Smooth muscle cell of the brain vasculature (primary cell): ENCODE measurements at regions not wholly inside any gene's neighbourhood (a gene's known extent, or its start where the extent isn't known, plus 50 kb on each side); places are given as distances from the start of the nearest gene placed in this dataset.
"Not testable (repeated sequence)": the region's sequence is repeated elsewhere in the genome, so short reads cannot be mapped to it uniquely, and the experiment has no call there.

Experiments
- DNase-seq: peaks from one replicate; pipeline ENCODE4 v3.0.0-alpha.2; 2012; ENCODE audit warnings: low read depth, low spot score

DNA sequence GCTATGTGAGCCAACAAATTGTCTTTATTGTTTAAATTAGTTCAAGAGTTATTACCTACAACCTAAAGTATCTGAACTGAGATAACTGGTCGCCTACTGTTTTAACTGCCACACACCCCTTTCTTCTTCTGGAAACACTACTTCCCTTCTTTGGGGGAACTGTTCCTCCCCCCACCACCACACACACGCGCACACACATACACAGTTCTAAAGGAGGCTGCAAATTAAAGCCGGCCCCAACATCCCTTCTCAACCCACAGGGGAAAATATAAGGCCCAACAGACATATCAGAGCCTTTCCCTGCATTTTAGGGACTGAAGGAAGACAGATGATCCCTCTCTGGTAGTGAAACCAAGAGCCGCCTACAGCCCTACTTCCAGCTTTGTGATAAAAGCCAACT lies 348.0 kb upstream of the JARID2 start:
- DNase-seq, result no peak

DNA sequence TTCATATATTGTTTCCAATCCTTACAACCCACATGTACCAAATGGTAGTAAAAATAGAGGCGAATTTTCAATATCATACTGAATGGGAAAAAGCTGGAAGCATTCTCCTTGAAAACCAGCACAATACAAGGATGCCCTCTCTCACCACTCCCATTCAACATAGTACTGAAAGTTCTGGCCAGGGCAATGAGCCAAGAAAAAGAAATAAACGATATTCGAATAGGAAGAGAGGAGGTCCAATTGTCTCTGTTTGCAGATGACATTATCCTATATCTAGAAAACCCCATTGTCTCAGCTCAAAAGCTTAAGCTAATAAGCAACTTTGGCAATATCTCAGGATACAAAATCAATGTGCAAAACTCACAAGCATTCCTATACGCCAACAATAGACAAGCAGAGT lies 346.4 kb upstream of the JARID2 start:
- not testable (repeated sequence) for DNase-seq

DNA sequence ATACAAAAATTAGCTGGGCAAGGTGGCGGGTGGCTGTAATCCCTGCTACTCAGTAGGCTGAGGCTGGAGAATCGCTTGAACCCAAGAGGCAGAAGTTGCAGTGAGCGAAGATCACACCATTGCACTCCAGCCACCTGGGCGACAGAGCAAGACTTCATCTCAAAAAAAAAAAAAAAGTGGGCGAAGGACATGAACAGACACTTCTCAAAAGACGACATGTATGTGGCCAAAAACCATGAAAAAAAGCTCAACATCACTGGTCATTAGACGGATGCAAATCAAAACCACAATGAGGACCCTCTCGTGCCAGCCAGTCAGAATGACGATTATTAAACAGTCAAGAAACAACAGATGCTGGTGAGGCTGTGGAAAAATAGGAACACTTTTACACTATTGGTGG lies 344.9 kb upstream of the JARID2 start:
- no peak for DNase-seq

DNA sequence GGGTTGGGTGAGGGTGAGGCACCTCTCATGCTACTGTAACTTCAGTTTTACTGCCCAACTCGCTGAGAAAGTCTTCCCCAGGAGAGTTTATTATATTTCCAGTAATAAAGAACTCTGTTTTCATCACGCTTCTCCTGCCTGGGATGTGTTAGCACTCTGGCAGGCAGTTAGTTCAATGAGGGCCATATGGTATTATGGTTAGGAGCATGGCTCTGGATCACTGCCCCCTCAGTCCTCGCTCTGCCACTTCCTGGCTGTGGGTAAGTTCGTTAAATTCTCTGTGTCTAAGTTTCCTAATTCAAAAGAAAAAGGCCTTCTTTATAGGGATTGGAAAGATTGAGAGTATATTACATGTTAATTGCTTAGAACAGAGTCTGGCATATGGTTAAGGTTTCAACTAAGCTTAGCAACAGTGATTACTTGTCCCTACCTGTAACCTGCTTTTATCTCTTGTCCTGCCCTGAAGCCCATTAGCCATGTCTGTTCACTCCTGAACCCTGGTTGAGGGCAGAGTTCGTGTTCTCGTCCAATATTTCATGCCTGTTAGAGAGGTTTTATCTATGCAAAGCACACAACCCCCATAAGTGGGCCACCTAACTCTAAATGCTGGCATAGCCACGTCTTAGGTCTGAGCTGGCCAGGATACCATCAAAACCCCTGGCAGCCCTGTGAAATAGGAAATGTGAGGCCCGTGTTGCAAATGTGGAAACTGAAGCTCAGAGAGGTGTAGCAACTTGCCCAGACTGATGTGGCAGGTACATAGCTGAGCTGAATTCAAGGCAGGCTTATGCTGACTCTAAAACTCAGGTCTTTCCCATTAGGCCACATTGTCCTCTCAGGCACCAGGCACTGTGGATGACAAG lies 342.5 kb upstream of the JARID2 start:
- no peak for DNase-seq

DNA sequence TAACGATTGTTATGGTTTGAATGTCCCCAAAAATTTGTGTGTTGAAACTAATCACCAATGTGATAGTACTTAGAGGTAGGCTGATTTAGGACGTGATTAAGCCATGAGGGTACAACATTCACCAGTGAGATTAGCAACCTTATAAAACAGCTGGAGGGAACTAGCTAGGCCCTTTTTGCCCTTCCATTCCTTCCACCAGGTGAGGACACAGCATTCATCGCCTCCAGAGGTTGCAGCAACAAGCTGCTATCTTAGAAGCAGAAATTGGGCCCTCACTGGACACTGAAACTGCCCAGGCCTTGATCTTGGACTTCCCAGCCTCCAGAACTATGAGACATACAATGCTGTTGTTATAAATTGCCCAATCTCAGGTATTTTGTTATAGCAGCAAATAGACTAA lies 340.7 kb upstream of the JARID2 start:
- no peak for DNase-seq

DNA sequence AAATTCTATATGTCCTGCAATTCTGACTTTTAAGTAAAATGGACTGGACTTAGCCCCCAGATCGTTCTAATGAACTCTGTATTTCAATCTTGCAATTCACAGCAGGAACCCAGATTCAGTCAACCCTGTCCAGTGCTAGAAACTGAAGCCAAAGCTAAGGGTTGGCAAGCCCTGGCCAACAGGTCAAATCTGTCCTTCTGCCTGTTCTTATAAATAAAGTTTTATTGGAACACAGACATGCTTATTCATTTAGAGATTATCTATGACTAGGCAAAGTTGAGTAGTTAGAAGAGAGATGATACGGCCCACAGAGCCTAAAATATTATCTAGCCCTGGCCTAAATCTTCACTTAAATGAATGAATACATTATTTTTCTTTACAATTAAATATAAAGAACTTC lies 339.2 kb upstream of the JARID2 start:
- no peak for DNase-seq

DNA sequence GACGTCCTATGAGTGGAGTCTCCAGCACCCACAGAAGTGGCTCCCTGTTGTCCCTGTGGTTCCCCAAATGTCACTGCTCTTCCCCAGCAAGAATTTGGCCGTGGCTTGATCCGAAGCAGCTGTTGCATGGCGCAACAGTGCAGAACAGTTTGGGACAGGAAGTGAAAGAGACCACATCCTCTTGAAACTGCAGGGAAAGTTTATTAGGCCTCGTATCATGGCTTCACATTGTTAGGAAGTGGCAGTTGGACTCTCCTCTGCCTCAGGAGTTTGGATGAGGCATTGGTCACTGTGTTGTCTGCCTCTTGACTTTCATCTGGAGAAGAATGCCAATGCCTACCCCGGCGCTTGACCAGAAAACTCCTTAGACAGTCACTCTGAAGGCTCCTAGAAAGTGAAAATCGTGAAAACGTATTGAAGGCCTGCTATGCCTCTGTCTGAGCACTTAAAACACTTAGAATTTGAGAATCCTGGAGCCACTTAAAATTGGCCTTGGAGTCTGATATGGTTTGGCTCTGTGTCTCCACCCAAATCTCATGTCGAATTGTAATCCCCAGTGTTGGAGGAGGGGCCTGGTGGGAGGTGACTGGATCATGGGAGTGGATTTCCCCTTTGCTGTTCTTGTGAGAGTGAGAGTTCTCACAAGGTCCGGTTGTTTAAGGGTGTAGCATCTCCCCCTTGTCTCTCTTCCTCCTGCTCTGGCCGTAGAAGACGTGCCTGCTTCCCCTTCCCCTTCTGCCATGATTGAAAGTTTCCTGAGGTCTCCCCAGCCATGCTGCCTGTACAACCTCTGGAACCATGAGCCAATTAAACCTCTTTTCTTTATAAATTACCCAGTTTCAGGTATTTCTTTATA lies 334.9 kb upstream of the JARID2 start:
- DNase-seq, result no peak

DNA sequence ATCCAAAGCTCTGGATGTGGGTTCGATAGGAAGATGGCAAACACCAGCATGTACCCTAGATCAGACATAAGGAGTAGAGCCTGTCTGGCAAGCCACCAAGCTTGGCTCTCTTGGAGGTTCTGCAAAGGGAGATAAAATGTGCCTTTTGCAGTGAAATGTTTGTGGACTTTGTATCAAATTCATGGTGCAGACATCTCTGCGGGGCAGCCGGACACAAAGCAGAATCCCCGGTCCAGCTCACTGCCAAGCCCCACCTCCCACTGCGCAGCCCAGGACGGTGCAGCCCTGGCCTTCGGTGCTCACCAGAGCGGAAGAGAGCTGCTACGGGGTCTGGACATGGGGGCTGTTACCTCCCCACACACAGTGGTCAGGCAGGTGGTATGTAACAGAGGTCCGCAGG lies 333.6 kb upstream of the JARID2 start:
- no peak for DNase-seq

DNA sequence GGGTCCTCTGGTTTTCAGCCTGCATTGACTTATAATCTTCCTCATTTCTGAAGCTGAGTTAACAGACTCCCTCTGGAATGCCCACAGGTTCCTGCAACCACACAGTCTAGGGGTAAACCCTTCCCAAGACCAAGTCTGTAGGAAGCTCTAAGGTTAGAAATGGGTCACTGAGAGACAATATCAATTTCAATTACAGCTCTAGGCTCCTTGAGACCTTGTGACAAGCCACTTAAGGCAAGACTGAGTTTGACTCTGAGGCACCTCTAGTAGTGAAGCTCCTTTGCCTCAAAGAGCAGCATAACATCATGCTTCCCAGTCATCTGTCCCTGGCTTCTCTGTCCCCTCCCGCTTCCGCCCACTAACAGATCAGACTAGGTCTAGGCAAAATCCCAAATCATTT lies 333.2 kb upstream of the JARID2 start:
- DNase-seq, result no peak

DNA sequence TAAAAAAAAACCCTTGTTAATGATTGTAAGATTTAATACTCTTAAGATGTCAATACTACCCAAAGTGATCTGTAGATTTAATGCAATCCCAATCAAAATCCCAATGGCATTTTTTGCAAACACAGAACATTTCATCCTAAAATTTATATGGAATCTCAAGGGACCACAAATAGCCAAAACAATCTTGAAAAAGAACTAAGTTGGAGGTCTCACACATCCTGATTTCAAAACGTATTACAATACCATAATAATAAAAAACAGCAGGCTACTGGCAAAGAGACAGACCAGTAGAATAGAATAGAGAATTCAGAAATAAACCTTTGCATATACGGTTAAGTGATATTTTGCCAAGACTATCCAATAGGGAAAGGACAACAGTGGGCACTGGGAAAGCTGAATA lies 331.9 kb upstream of the JARID2 start:
- no peak for DNase-seq

DNA sequence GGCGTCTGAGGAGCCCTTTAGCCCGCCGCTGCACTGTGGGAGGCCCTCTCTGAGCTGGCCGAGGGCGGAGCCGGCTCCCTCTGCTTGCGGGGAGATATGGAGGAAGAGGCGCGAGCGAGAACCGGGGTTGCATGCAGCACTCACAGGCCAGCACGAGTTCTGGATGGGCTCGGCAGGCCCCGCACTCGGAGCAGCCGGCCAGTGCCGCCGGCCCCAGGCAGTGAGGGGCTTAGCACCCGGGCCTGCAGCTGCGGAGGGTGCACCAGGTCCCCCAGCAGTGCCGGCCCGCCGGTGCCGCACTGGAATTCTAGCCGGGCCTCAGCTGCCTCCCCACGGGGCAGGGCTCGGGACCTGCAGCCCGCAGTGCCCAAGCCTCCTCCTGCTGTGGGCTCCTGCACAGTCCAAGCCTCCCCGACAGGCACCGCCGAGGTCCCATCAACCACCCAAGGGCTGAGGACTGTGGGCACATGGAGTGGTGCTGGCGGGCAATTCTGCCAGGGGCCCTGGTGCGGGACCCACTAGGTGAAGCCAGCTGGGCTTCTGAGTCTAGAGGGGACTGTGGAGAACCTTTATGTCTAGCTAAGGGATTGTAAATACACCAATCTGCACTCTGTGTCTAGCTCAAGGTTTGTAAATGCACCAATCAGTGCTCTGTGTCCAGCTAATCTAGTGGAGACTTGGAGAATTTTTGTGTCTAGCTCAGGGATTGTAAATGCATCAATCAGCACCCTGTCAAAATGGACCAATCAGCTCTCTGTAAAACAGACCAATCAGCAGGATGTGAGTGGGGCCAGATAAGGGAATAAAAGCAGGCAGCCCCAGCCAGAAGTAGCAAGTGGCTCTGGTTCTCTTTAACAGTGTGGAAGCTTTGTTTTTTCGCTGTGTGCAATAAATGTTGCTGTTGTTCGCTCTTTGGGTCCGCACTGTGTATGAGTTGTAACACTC lies 329.7 kb upstream of the JARID2 start:
- no peak for DNase-seq

DNA sequence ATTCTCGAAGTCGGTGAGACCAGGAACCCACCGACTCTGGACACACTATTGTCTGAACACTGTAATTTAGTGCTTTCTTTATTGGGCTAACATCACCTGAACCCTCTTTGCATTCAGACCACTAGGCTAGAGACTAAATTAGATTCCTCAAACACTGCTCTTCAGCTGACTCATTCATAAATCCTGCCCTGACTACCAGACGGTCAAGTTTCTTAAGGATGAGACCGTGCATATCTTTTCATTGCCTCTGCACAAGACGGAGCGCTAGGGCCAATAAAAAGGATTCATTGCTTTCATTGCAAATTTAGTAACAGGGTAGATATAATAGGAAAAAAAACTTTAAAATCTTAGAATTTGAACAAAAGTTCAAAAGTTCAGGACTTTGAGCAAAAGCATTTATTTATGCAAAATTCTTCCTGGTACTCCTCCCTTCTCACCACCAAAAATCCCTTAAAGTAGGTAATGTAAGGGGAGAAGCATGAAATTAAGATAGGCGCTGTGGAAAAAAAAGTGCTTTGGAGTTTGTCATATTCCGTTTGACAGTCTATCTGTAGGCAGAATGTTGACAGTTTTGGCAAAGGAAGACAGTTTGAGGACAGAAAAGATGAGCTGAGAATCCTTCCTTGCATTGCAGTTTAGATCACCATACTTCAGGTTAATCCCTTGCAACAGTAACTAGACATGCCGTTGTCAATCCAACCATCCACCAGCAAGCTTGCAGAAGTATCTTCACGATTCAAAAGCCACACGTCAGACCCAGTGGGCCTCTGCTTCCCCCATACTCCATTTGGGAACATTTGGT lies 328.6 kb upstream of the JARID2 start:
- no peak for DNase-seq

DNA sequence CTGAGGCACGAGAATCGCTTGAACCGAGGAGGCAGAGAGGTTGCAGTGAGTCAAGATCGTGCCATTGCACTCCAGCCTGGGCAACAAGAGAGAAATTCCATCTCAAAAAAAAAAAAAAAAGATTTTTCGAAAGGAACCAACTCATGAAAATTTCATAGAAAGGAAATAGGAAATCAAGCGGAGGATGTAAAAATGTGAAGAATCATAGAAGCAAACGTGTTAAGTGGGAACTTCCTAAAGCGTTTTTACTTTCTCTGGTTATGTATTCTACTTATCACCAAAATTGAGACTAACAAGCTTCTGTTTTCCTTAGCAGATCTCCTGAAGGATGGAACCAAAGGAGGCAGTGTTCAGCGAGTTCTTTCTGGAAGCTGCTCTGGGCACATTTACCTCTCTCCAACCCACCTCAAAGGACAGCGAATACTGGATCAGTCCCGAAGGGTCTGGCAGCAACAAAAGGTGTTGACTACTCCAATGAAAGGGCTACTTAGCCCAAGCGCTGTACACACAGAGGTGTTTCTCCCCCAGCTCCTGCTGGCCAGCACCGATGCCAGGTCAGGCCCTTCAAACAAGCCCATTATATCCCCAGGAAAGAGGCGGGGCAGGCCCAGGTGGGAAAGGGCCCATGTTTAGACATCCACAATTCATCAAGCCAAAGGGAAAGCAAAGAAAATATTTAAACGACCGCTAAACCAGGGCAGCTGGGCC lies 327.5 kb upstream of the JARID2 start:
- DNase-seq, result no peak

DNA sequence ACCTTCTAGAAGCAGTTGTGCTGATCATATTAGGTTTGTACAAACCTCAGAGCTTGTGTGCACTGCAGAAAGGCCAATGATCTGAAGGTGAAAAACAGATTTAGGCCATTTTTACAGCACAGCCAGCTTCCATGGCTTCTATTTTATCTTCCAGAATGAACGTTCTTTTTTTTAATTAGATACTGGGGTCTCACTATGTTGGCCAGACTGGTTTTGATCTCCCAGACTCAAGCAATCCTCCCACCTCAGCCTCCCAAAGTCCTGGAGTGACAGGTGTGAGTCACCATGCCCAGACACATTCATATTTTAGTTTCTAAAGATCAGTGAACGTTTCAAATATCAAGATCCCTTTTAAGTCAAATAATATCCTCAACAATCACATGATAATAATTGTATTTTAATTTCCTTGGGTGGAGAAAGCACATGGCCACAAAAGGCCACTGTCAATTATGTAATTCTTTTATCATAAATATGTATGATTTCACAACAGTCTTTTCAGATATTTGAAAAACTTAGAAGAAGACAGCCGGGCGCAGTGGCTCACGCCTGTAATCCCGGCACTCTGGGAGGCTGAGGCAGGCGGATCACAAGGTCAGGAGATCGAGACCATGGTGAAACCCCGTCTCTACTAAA lies 326.7 kb upstream of the JARID2 start:
- DNase-seq, result no peak

DNA sequence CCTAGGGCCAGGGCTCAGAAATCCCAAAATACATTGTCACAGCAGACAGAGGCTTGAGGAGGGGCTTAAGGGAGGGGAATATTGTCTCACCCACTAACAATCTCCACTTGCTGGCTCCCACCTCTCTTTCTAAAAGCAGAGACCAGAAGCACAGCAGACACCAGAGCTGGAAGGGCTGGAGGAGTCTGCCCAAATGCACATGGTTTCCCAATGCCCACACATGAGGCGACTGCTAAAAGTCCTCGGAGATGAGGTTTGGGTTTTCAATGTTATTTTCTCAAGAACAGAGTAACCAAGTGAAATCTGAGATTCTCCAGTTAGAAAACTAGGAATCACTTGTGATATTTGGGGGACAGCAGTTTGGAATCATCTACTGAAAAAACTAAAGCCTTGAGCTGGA lies 325.6 kb upstream of the JARID2 start:
- no peak for DNase-seq

DNA sequence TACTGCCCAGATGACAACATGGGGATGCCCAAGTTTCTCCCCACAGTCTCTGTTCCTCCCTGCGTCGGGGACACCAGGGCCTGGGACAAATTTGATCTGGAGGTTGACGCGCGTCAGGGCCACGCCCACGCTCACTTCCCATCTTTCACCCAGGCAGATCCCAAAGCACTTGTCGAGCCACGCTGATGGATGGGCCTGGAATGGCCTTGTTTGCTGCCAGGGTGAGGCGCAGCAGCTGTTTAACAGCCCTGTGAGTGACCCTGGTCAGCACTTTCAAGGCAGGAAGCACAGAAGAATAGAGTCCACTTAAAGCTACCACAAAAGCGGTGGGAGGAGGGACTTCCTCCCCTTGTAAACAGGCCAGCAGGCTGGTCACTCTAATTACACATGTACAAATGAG lies 324.7 kb upstream of the JARID2 start:
- no peak for DNase-seq

DNA sequence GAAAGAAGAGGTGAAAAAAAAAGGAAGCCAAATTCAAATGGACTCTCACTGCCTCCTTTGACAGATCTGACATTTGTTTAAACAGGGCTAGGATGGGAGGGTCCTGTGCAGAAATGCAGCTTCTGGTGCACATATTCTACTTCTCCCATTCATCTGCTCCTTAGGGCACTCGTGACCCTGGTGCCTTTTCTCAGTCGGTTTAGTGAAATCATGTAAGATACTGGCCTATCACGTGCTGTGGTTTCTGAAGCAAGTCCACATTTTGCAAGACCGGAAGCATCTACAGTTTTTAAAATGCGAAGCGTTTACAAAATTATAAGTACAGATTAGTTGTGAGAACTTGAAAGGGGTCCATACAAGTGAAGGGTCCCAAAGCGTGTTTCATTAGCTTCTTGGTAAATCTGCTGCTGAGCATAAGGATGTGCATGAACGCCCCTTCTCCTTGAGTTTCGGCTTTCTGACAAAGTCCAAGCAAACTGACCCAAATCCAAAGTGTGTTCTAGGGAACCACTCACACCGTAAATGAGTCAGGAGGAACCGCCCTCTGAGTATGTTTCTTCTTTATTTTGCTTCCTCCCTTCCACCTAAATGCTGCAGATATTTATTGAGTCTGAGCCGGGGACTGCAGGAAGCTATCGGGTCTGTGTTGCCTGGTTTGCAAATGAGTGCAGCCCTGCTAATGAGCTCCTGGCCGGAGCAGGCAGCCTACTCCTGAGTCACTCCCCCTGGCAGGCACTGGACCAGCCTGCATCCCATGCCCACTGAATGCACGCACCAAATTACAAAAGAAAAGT lies 323.8 kb upstream of the JARID2 start:
- DNase-seq, result no peak

DNA sequence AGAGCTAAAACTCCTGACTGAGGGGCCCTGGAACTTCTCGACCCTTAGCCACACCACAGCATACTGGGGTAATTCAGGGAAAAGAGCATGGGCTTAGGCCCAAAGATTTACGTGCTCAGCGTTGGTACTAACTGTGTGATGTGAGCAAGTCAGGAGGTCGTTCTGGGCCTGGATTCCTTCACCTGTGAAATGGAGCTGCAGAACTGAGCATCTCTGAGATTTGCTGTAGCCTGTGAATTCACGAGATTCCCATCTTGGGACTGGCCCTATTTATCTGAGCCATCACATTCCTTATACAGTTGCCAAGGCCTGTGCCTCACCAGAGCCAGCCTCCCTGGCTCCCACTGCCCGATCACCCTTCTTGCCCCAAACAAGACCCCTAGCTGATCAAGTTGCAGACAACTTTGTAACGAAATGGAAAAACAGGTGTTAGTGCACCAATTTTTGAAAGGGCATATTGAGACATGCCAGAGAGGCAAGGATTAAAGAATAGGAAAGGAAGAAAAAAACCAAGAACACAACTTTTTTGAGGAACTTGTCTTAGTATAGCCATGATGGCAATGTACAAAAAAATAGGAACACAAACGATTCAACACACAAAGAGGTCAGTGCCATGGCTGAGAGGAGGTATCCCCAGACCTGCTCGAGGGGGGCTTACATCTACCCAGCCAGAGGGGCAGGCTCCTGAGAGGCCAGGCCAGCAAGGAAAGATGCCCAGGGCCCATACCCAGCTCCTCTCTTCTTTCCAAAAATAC lies 323.0 kb upstream of the JARID2 start:
- no peak for DNase-seq
